ENCODE measurements at regions not wholly inside any gene's neighbourhood (a gene's known extent, or its start where the extent isn't known, plus 50 kb on each side); places are given as distances from the start of the nearest gene placed in this dataset.

DNA sequence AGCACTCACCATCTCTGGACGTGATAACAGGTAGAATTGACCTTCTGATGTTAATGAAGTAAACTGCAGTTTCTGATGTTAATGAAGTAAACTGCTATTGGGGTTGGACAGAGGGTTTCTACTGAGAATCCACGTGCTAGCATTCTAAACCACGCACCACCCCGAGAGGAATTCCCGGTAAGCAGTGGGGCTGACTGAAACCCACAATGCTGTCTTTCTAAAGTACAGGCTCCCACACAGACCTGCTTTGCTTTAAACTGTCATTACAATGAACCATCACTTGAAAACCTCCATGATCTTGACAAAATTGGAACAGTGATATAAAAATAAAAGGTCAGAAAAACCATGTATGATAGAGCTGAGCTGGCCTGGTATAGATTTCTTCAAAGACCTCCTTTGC is 559.0 kb downstream of the FGF9 start:
- no peak for DNase-seq
- no peak overlapping the region for H3K27ac ChIP-seq
- no peaks in the 10 kb centered on the region for H3K9me3 ChIP-seq
- H3K4me3 ChIP-seq: no peak overlapping the region
- H3K27me3 ChIP-seq: no peaks in the 10 kb centered on the region
- intact Hi-C loops (cut with DNase I): no loop called here
- TF ChIP-seq, protein P1, sequence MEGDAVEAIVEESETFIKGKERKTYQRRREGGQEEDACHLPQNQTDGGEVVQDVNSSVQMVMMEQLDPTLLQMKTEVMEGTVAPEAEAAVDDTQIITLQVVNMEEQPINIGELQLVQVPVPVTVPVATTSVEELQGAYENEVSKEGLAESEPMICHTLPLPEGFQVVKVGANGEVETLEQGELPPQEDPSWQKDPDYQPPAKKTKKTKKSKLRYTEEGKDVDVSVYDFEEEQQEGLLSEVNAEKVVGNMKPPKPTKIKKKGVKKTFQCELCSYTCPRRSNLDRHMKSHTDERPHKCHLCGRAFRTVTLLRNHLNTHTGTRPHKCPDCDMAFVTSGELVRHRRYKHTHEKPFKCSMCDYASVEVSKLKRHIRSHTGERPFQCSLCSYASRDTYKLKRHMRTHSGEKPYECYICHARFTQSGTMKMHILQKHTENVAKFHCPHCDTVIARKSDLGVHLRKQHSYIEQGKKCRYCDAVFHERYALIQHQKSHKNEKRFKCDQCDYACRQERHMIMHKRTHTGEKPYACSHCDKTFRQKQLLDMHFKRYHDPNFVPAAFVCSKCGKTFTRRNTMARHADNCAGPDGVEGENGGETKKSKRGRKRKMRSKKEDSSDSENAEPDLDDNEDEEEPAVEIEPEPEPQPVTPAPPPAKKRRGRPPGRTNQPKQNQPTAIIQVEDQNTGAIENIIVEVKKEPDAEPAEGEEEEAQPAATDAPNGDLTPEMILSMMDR (IDR thresholded peaks at IDR 0.05): no peak
- no peaks in the 10 kb centered on the region for H3K4me1 ChIP-seq
- no peaks in the 10 kb centered on the region for H3K36me3 ChIP-seq
- 88 to 89% methylated on average over 5 of the region's 5 CpGs for WGBS, 2 donors

DNA sequence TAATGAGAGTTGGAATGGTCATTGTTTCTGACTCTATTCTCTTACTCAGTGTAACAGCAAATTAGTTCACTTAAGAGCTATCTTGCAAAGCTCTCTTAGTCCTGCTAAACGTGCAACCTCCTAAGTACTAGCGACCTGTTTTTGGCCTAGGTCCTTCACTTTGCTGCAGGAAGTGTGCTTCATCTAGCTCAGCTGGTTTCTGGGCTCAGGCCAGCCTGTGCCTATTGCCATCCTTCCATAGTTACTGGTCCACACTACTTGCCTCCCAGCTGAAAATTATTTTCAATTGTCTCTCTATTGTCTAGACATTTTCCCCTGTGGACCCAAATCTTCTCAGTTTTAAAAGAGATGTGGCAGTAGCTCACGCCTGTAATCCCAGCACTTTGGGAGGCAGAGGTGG is 561.3 kb downstream of the FGF9 start:
- H3K9me3 ChIP-seq: no peaks in the 10 kb centered on the region
- intact Hi-C loops (cut with DNase I): no loop called here
- WGBS, 2 donors: 78 to 83% methylated on average over 3 of the region's 3 CpGs
- no peak overlapping the region for H3K27ac ChIP-seq
- no peaks in the 10 kb centered on the region for H3K4me1 ChIP-seq
- no peak overlapping the region for H3K4me3 ChIP-seq
- no peak for DNase-seq
- TF ChIP-seq EP300 (IDR thresholded peaks at IDR 0.05) (no peak), POLR2AphosphoS5 (IDR thresholded peaks at IDR 0.05) (no peak), POLR2A (IDR thresholded peaks at IDR 0.05) (no peak)
- TF ChIP-seq, protein P1 (IDR thresholded peaks at IDR 0.05): no peak
- H3K27me3 ChIP-seq: no peaks in the 10 kb centered on the region
- no peaks in the 10 kb centered on the region for H3K36me3 ChIP-seq

DNA sequence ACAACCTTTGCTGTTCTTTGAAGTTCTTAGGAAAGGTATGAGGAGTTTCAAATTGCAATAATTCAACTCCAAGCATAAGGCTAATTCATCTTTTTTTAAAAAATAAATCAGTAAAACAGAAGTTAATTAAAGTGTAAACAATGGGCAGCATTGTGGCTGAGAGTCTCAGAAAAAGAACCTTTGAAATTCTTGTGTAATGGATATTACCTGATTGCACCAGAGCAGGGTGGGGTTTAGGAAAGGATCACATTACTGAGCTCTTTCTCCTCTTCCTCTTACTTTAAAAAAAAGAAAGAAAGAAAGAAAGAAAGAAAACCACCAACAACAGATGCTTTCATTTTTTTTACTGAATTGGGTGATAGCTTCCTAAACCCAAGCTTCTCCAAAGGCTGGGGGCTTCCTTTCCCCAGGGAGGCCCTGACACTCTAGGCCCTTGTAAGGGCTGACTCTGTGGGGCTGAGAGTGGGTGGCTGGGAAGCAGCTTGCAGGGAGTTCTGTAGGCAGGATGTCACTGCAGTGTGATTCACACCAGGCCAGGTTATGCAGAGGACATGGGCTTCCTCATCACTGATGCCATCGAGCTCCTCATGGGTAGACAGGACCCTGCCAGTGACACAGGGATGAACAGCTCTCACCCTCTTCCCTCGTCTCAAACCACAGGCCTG is 564.5 kb downstream of the FGF9 start:
- WGBS, 2 donors: 45 to 55% methylated on average over 2 of the region's 2 CpGs
- Histone ChIP-seq H3K9me3 (no peaks in the 10 kb centered on the region), H3K27me3 (no peaks in the 10 kb centered on the region), H3K4me3 (no peak overlapping the region), H3K27ac (no peak overlapping the region), H3K36me3 (no peaks in the 10 kb centered on the region), H3K4me1 (no peaks in the 10 kb centered on the region)
- no peak for DNase-seq
- intact Hi-C loops (cut with DNase I): no loop called here
- TF ChIP-seq POLR2AphosphoS5 (IDR thresholded peaks at IDR 0.05): no peak
- TF ChIP-seq EP300 (IDR thresholded peaks at IDR 0.05): no peak
- TF ChIP-seq, protein P1 (IDR thresholded peaks at IDR 0.05): no peak
- TF ChIP-seq POLR2A (IDR thresholded peaks at IDR 0.05): no peak

DNA sequence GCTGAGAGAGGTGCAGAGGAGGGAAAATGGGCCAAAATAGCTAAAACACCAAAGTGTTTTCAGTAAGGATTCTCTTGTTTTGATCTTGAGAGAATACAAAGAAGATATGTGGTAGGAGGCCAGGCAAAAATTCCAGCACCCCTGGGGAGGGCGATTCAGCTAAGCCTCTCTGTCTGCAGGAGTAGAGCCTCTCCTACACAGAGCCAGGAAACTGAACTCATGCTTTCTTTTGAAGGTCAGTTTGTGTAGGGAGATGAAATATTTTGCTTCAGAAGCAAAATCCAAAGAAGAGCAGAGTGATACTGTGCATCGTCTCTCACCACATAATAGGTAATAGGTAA is 565.0 kb downstream of the FGF9 start:
- H3K27me3 ChIP-seq: no peaks in the 10 kb centered on the region
- DNase-seq: no peak
- no peaks in the 10 kb centered on the region for H3K36me3 ChIP-seq
- H3K27ac ChIP-seq: no peak overlapping the region
- no peaks in the 10 kb centered on the region for H3K4me1 ChIP-seq
- WGBS, 2 donors: 79 to 80% methylated on average over 2 of the region's 2 CpGs
- H3K4me3 ChIP-seq: no peak overlapping the region
- H3K9me3 ChIP-seq: no peaks in the 10 kb centered on the region
- intact Hi-C loops (cut with DNase I): no loop called here
- TF ChIP-seq, protein P1 (IDR thresholded peaks at IDR 0.05): no peak
- TF ChIP-seq EP300 (IDR thresholded peaks at IDR 0.05): no peak
- no peak for TF ChIP-seq POLR2AphosphoS5 (IDR thresholded peaks at IDR 0.05)
- no peak for TF ChIP-seq POLR2A (IDR thresholded peaks at IDR 0.05)

DNA sequence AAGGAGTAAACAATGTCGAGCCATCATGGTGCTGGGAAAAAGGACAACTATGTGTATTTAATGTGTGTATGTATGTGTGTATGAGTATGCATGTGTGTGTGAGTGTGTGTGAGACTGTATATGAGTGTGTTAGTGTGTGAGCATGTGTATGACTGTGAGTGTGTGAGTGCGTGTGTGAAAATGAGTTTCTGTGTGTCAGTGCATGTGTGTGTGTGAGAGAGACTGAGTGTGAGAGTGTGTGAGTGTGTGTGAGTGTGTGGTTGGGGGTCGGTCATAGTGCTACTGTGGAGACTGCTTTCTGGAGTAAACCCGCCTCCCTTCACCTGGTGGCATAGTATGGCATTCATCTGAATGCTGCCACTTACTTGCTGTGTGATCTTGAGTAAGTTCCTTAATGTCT is 567.4 kb downstream of the FGF9 start:
- DNase-seq: no peak
- Histone ChIP-seq H3K4me1 (no peaks in the 10 kb centered on the region), H3K27me3 (no peaks in the 10 kb centered on the region), H3K9me3 (no peaks in the 10 kb centered on the region), H3K27ac (no peak overlapping the region), H3K36me3 (no peaks in the 10 kb centered on the region), H3K4me3 (no peak overlapping the region)
- TF ChIP-seq EP300 (IDR thresholded peaks at IDR 0.05) (no peak), POLR2A (IDR thresholded peaks at IDR 0.05) (no peak), POLR2AphosphoS5 (IDR thresholded peaks at IDR 0.05) (no peak)
- TF ChIP-seq, protein P1 (IDR thresholded peaks at IDR 0.05): no peak
- intact Hi-C loops (cut with DNase I): no loop called here
- WGBS, 2 donors: 90 to 95% methylated on average over 4 of the region's 4 CpGs
